ENCODE measurements at regions not wholly inside any gene's neighbourhood (a gene's known extent, or its start where the extent isn't known, plus 50 kb on each side); places are given as distances from the start of the nearest gene placed in this dataset.

GRCh38 chr10:44520651-44521050 lies 135.8 kb upstream of the CXCL12 start:
- Histone ChIP-seq H4K20me1 (ENCODE audit: control insufficient read depth, insufficient read depth, low read depth, low read length) (no peaks in the 10 kb centered on the region), H3K4me2 (ENCODE audit: low read length) (no peak overlapping the region), H3K9me2 (replicated peaks; ENCODE audit: control insufficient read depth, low read length) (no peaks in the 10 kb centered on the region), H3K79me2 (ENCODE audit: control insufficient read depth, low read length) (no peaks in the 10 kb centered on the region), H3K27me3 (ENCODE audit: control insufficient read depth, low read length) (no peaks in the 10 kb centered on the region), H3K36me3 (ENCODE audit: control insufficient read depth, low read length) (no peaks in the 10 kb centered on the region), H3K4me1 (ENCODE audit: control insufficient read depth, low read length) (no peaks in the 10 kb centered on the region), H3K9me3 (ENCODE audit: control insufficient read depth, insufficient read depth, low read length) (no peaks in the 10 kb centered on the region), H3K27ac (ENCODE audit: low read depth, low read length) (no peak overlapping the region), H3F3A (ENCODE audit: control insufficient read depth, insufficient read depth) (no peaks in the 10 kb centered on the region), H3K4me3 (ENCODE audit: low read length) (no peak overlapping the region)
- no peak for TF ChIP-seq EZH2phosphoT487 (IDR thresholded peaks at IDR 0.05; ENCODE audit: borderline replicate concordance, low read length)
- TF ChIP-seq CTCF (IDR thresholded peaks at IDR 0.05; ENCODE audit: low read depth, low read length, poor library complexity, severe bottlenecking): no peak

GRCh38 chr10:44539178-44539577 lies 154.3 kb upstream of the CXCL12 start:
- Histone ChIP-seq H3K27me3 (ENCODE audit: control insufficient read depth, low read length) (no peaks in the 10 kb centered on the region), H3K9me3 (ENCODE audit: control insufficient read depth, insufficient read depth, low read length) (no peaks in the 10 kb centered on the region)

GRCh38 chr10:44552726-44553125 lies 167.8 kb upstream of the CXCL12 start:
- H3K9me2 ChIP-seq (replicated peaks; ENCODE audit: control insufficient read depth, low read length): no peaks in the 10 kb centered on the region
- no peaks in the 10 kb centered on the region for H3K36me3 ChIP-seq (ENCODE audit: control insufficient read depth, low read length)
- H3K4me2 ChIP-seq (ENCODE audit: low read length): no peak overlapping the region
- no peaks in the 10 kb centered on the region for H3K27me3 ChIP-seq (ENCODE audit: control insufficient read depth, low read length)
- no peaks in the 10 kb centered on the region for H3K4me1 ChIP-seq (ENCODE audit: control insufficient read depth, low read length)
- no peak overlapping the region for H3K4me3 ChIP-seq (ENCODE audit: low read length)
- H3K27ac ChIP-seq (ENCODE audit: low read depth, low read length): no peak overlapping the region
- H3K9me3 ChIP-seq (ENCODE audit: control insufficient read depth, insufficient read depth, low read length): no peaks in the 10 kb centered on the region
- no peaks in the 10 kb centered on the region for H3F3A ChIP-seq (ENCODE audit: control insufficient read depth, insufficient read depth)
- no peaks in the 10 kb centered on the region for H3K79me2 ChIP-seq (ENCODE audit: control insufficient read depth, low read length)
- no peaks in the 10 kb centered on the region for H4K20me1 ChIP-seq (ENCODE audit: control insufficient read depth, insufficient read depth, low read depth, low read length)
- TF ChIP-seq EZH2phosphoT487 (IDR thresholded peaks at IDR 0.05; ENCODE audit: borderline replicate concordance, low read length) (no peak), CTCF (IDR thresholded peaks at IDR 0.05; ENCODE audit: low read depth, low read length, poor library complexity, severe bottlenecking) (no peak)

More at GRCh38 chr10:44539178-44539577, 154.3 kb upstream of the CXCL12 start:
- Histone ChIP-seq H3K79me2 (ENCODE audit: control insufficient read depth, low read length) (no peaks in the 10 kb centered on the region), H3K9me2 (replicated peaks; ENCODE audit: control insufficient read depth, low read length) (no peaks in the 10 kb centered on the region), H3K27ac (ENCODE audit: low read depth, low read length) (no peak overlapping the region), H3F3A (ENCODE audit: control insufficient read depth, insufficient read depth) (no peaks in the 10 kb centered on the region), H3K4me3 (ENCODE audit: low read length) (no peak overlapping the region), H3K36me3 (ENCODE audit: control insufficient read depth, low read length) (no peaks in the 10 kb centered on the region), H3K4me2 (ENCODE audit: low read length) (no peak overlapping the region), H4K20me1 (ENCODE audit: control insufficient read depth, insufficient read depth, low read depth, low read length) (no peaks in the 10 kb centered on the region), H3K4me1 (ENCODE audit: control insufficient read depth, low read length) (no peaks in the 10 kb centered on the region)
- TF ChIP-seq EZH2phosphoT487 (IDR thresholded peaks at IDR 0.05; ENCODE audit: borderline replicate concordance, low read length) (no peak), CTCF (IDR thresholded peaks at IDR 0.05; ENCODE audit: low read depth, low read length, poor library complexity, severe bottlenecking) (no peak)

All from DOHH2 (cell line).